UCSD-AML1 (cell line): ENCODE measurements at regions not wholly inside any gene's neighbourhood (a gene's known extent, or its start where the extent isn't known, plus 50 kb on each side); places are given as distances from the start of the nearest gene placed in this dataset.

Experiments used
- DNase-seq: peaks from one replicate; lab custom pipeline; 2025; ENCODE audit not compliant: unreplicated experiment; lab: John Stamatoyannopoulos, UW

DNA sequence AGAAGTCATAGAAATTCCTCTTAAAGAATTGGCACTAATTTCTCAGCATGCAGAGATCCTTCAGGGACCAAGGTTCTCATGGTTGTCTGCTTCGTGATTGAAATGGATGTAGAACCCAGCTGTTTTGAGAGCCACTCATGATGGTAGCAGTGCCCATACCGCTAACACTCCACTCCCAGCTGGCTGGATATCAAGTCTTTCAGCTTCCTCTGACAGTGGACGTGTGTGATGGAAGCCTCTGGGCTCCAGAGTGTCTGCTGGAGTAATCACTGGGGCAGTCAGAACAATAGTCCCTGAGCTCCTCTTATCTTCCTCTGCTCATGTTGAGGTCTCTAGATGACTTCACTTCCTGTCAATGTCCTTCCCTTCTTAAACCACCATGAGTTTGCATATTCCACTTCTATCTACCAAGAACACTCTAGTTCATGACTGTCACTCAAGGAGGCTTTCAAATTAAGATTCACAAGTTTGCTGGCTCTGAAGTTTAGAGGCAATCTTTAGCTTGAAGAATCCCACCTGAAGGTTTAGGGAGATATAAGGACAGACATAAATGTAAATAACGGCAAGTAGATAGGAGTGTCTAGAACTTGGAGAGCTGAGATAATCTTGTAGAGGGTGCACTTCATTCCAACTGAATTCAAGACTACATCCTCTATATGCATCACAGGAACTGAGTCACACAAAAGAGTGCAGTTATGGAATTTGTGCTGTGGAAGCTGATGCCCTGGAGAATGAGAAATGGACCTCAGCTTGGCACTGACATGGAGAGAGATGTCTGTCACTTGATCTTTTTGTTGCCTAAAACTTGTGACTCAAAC is 64.5 kb upstream of the WDR1 start:
- DNase-seq: peak; percentile 81

DNA sequence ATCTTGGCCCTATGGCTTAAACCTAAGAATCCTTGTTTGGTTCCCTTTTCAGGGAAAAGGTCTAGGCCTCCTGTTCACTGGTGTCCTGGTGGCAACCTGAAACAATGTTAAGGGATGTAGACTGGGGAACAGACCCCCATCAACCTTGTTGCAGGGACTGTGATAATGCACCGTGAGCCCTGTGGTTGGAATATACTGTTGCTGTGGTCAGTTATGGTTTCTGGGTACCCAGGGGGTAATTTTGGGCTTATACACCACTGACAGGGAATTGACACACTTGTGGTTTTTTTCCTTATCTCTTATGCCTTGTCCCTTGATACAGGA is 64.0 kb upstream of the WDR1 start:
- peak; percentile 76 for DNase-seq

DNA sequence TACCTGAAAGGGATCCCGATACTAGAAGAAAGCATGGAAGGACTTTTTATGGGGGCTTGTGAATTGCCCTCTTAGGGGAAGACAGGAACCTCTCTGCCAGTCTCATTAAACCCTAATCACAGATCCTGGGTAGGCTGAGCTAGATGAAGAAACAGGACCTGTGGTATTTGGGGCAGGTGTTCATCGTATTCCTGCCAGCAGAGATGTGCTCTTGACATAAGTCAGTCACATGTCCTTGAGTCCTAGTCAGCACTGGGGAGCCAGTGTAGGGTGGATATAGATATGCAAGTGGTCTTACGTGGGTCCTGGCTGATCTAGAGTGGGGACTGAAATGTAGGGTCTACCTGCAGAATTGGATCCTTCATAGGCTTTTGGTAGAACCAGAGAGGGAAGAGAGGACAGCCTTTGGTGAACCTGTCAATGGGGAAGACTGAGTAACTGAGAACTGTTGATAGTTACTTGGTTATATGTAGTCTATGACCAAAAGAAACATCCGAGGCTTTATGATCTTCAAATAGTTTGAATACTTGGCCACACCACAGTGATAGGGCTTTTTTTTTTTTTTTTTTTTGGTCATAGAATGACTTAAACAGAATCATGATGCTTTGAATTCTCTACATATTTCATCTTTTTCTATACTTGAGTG is 63.5 kb upstream of the WDR1 start:
- DNase-seq: no peak

DNA sequence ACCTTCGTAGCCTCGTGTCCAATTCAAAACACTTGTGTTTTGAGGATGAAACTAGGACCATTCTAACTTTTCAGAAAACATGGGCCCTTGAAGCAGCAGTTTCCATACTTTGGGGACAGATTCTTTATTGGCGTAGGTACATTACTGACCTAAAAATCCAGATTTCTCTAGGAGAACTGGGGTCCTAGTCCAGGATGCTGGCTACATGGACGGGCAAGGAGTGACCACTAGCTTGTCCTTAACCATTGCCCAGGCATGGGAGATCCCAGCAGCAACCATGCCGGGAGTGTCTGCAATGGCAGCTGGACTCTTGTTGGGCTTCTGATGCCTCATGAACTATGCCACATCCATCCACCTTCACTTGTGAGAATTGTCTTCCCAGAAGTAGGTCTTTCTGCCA is 62.2 kb upstream of the WDR1 start:
- DNase-seq: no peak

DNA sequence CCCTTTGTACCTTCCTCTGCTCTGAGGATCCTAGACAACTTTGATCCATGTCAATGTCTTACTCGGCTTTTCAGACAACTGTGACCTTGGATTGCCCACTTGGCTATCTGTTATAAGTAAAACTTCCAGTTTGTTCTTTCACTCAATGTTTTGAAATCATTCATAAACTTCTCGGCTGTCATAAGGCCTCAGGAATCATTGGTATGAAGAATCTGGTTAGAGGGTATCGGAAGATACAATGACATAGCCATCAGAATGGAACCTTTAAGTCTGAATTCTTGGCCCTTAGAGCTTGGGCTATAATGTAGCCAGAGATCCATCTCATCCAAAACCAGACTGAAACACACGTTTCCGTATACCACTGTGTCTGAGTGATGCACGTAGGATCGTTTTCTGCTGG is 59.0 kb upstream of the WDR1 start:
- DNase-seq: no peak

DNA sequence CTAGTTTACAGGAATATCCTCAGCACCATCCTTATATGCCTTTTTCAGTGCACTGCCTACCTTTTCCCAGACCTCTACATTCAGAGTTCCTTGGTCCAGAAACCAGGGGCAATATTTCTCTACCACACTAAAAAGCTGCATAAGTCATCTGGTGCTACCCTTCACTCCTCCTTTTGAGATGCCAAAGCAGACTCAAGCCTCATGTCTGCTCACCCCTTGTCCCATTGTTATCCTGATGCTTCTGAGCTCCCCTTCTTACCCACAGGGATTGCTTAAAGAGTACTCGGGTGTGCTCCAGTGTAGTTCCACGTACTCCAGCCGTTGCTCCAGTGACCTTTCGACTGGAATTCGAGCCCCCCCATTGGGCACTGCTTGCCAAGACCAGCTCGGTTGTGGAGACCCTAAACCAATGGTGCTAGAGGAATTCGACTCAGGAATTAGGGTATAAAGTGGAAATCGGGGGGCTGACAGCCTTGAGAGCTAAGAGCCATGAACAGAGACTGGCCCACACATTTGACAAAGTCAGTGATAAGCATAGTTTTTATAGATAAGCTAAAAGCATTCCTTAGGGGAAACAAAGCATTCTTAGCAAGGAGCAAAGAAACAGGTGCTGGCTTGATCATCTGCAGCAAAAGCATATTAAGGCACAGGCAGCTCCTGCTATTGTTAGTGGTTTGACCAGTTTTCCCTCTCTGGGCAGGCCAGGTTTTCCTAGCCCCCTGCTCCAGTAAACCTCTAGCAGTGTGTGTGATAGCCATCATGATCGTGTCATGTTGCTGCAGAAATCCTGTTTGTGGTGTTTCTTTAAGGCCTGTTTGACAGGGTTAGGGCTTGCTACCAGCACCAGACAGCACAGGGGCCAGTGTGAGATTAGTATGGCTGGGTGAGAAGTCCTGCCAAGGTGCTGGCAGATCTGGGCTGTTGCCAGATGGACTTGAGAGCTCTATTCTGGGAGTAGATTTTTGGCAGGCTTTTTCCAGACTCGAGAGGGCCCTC is 57.5 kb upstream of the WDR1 start:
- no peak for DNase-seq

GRCh38 chr4:10173037-10173753 is 56.6 kb upstream of the WDR1 start:
- peak; percentile 44 for DNase-seq

DNA sequence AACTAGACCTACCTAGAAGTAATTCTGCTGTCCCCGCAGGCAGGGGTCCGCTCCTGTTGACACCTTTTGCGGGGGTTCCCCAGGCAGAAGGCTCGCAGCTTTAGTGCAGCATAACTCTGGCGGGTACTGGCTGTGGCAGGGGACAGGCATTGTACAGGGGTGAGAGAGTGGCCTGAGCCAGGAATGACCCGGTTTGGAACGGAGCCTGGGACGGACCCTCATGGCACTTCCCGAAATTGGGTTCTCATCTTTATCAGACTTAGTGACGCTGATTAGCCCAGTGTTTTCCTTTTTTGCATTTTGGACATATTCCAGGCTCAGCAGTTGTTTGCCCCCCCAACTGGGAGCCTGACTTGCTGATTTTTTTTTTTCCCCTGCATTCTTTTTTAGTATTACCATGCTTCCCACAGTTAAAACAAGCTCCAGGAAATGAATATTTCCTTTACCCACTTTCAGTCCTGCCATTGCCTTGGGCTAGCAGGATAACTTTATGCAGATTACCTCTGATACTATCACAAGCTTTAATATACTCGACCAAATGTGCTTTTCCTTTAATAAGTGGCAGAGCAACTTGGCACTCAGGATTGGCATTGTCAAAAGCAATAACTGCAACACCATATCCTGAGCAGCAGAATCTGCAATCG is 55.8 kb upstream of the WDR1 start:
- DNase-seq: no peak

GRCh38 chr4:10171055-10171454 is 54.5 kb upstream of the WDR1 start:
- DNase-seq: no peak

GRCh38 chr4:10169839-10170387 is 53.3 kb upstream of the WDR1 start:
- DNase-seq: no peak

DNA sequence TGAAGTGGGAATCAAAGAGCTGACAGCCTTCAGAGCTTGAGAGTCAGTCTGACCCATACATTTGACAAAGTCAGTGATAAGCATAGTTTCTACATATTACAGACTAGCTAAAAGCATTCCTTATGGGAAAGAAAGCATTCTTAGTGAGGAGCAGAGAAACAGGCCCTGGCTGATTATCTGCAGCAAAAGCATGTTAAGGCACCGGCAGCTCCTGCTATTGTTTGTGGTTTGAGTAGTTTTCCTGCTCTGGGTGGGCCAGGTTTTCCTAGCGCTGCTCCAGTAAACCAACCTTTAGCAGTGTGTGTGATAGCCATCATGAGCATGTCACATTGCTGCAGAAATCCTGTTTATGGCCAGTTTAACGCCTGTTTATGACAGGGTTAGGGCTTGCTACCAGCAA is 51.6 kb upstream of the WDR1 start:
- no peak for DNase-seq

DNA sequence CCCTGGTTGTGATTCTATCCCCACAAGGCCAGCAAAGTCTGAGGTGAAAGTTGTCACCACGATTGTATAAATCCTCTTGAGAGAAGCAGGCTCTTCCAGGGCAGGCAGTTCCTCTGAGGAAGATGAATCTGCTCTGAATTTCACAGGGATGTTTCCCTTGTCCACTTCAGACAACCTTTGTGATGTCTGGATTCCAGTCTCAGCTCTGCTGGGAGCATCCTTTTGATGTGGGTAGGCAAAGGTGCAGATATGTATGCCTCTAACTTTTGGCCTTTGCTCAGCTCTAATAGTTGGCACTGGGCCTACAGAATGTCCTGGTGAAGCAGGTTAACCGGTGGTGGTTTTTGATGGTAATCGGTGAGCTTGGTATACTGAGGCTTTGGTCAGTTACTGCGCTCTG is 50.6 kb upstream of the WDR1 start:
- no peak for DNase-seq
